HG03025 (cell line): ENCODE measurements at regions not wholly inside any gene's neighbourhood (a gene's known extent, or its start where the extent isn't known, plus 50 kb on each side); places are given as distances from the start of the nearest gene placed in this dataset.

ENCODE experiments used
- ATAC-seq: cut with Tn5 transposase; IDR thresholded peaks from one replicate; pipeline ENCODE4 v1.9.1; 2021; ENCODE audit warnings: mild to moderate bottlenecking, moderate library complexity; ENCODE audit not compliant: unreplicated experiment, low FRiP score

- no peak for ATAC-seq
Measured at GRCh38 chr1:34270181-34270580, 93.5 kb downstream of the C1orf94 start.

- ATAC-seq, result no peak
Measured at GRCh38 chr1:34272152-34272551, 95.4 kb downstream of the C1orf94 start.

- no peak for ATAC-seq
Measured at GRCh38 chr1:34275150-34275549, 98.4 kb downstream of the C1orf94 start.

- ATAC-seq, result no peak
Measured at GRCh38 chr1:34276606-34277005, 99.9 kb downstream of the C1orf94 start.

GRCh38 chr1:34277150-34277549, 100.4 kb downstream of the C1orf94 start:
- no peak for ATAC-seq

GRCh38 chr1:34278211-34278610, 101.5 kb downstream of the C1orf94 start:
- no peak for ATAC-seq

GRCh38 chr1:34279971-34280370, 103.3 kb downstream of the C1orf94 start:
- ATAC-seq, result no peak

- no peak for ATAC-seq
Measured at GRCh38 chr1:34280509-34280908, 103.8 kb downstream of the C1orf94 start.

GRCh38 chr1:34283142-34283541, 106.4 kb downstream of the C1orf94 start:
- ATAC-seq, result no peak

GRCh38 chr1:34286511-34286910, 109.8 kb downstream of the C1orf94 start:
- ATAC-seq, result no peak

- ATAC-seq, result no peak
Measured at GRCh38 chr1:34290831-34291230, 114.1 kb downstream of the C1orf94 start.

- ATAC-seq, result no peak
Measured at GRCh38 chr1:34292472-34292871, 115.8 kb downstream of the C1orf94 start.

GRCh38 chr1:34296059-34296458, 119.4 kb downstream of the C1orf94 start:
- ATAC-seq, result no peak

- ATAC-seq, result no peak
Measured at GRCh38 chr1:34302798-34303197, 126.1 kb downstream of the C1orf94 start.

- no peak for ATAC-seq
Measured at GRCh38 chr1:34303218-34303617, 126.5 kb downstream of the C1orf94 start.

GRCh38 chr1:34306568-34306967, 129.9 kb downstream of the C1orf94 start:
- no peak for ATAC-seq

GRCh38 chr1:34312359-34312758, 135.7 kb downstream of the C1orf94 start:
- no peak for ATAC-seq

- no peak for ATAC-seq
Measured at GRCh38 chr1:34315974-34316373, 139.3 kb downstream of the C1orf94 start.

GRCh38 chr1:34316773-34317172, 140.1 kb downstream of the C1orf94 start:
- ATAC-seq, result no peak

- no peak for ATAC-seq
Measured at GRCh38 chr1:34319218-34319617, 142.5 kb downstream of the C1orf94 start.

GRCh38 chr1:34320053-34320669, 143.5 kb downstream of the C1orf94 start:
- ATAC-seq, result no peak

GRCh38 chr1:34322969-34323368, 146.3 kb downstream of the C1orf94 start:
- ATAC-seq, result no peak

- ATAC-seq, result no peak
Measured at GRCh38 chr1:34324879-34325440, 148.3 kb downstream of the C1orf94 start.
